Urothelium cell line (cell line): ENCODE measurements at regions not wholly inside any gene's neighbourhood (a gene's known extent, or its start where the extent isn't known, plus 50 kb on each side); places are given as distances from the start of the nearest gene placed in this dataset.

Experiments used
- DNase-seq: peaks from one replicate; pipeline ENCODE4 v3.0.0; 2011; ENCODE audit warnings: low spot score, mixed read lengths
- FAIRE-seq: peaks from 2 replicates; lab custom pipeline; 2011; peaks lifted over from hg19 to GRCh38; lab: Jason Lieb, UNC

- no peak for FAIRE-seq
- no peak for DNase-seq
Observed at GRCh38 chr1:59104191-59104760, 192.6 kb upstream of the FGGY start.

GRCh38 chr1:59105548-59106507 lies 191.1 kb upstream of the FGGY start:
- DNase-seq (no peak), FAIRE-seq (no peak)

- DNase-seq (no peak), FAIRE-seq (no peak)
Observed at GRCh38 chr1:59107516-59107915, 189.4 kb upstream of the FGGY start.

GRCh38 chr1:59107916-59108315 lies 189.0 kb upstream of the FGGY start:
- FAIRE-seq = no peak
- DNase-seq = no peak

GRCh38 chr1:59108481-59109317 lies 188.2 kb upstream of the FGGY start:
- no peak for FAIRE-seq

DNA sequence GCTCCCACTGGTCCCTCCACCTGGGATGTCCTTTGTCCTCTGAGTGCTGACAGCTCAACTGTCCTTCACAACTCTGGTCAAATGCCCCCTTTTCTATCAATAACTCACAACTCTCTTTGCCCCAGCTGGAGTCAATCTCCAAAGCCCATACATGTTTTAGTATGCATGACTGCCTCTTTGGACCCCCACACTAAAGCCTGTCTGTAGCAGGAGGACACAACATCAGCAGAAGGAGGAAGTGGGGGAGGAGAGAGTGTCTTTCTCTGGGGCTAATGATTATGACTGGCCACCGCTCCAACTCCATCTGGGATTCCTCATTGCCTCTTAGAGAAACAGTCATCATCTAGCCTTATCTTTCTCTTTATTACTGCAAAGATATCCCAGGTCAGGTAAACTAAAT lies 186.6 kb upstream of the FGGY start:
- FAIRE-seq = no peak
- no peak for DNase-seq

More at GRCh38 chr1:59108481-59109317, 188.2 kb upstream of the FGGY start:
- no peak for DNase-seq

- FAIRE-seq = no peak
- no peak for DNase-seq
Observed at GRCh38 chr1:59113876-59114457, 182.9 kb upstream of the FGGY start.

DNA sequence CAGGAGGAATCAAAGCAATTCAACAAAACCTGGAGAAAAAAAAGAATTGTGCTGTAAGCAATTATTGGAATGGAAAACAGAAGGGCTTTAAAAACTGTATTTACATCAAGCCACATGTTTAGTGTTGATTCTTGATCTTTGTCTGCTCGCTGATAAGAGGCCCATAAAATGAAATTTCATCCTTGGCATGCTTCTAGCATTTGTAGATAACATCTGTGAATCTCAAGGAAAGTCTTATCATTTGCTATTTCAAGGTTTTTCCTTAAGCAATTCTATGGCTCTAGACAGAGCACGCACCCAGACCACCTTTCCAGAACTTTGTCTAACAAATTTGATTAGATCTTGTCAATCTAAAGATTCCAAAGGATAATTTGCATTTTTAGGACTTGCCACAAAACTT lies 181.0 kb upstream of the FGGY start:
- FAIRE-seq = no peak

DNA sequence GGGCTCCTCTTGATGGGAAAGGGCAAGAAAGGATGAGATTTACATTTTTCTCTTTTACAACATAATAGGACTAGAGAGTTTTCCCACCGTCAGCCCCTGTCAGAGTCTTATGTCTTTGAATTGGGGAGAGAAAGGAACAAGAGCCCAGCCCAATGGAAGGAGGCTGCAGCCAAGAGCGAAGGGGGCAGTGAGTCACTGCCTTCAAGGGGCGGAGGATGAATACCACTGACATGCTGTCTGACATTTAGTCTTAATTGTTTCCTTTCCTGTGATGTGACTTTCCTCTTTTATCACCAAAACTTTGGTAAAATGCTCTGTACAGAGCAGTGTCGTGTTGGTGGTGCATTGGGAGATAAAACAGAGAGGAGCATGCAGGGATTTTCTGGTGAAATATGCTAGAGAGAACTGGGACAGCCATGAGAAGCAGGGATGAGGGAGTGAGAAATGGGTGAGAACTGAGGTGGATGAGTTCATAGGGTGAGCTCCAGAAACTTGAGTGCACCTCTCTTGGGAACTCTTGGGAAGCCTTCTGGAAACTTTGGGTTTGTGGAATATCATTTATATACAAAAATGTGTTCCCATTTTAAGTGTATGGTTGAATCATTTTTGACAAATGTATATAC lies 179.9 kb upstream of the FGGY start:
- peak; percentile 49 for DNase-seq
- FAIRE-seq = no peak

More for the DNA sequence above, 181.0 kb upstream of the FGGY start:
- DNase-seq = no peak

GRCh38 chr1:59122527-59122926 lies 174.4 kb upstream of the FGGY start:
- FAIRE-seq = no peak

GRCh38 chr1:59123081-59123681 lies 173.7 kb upstream of the FGGY start:
- FAIRE-seq (no peak), DNase-seq (no peak)

More at GRCh38 chr1:59122527-59122926, 174.4 kb upstream of the FGGY start:
- no peak for DNase-seq

- DNase-seq (no peak), FAIRE-seq (no peak)
Observed at GRCh38 chr1:59124166-59124565, 172.7 kb upstream of the FGGY start.

DNA sequence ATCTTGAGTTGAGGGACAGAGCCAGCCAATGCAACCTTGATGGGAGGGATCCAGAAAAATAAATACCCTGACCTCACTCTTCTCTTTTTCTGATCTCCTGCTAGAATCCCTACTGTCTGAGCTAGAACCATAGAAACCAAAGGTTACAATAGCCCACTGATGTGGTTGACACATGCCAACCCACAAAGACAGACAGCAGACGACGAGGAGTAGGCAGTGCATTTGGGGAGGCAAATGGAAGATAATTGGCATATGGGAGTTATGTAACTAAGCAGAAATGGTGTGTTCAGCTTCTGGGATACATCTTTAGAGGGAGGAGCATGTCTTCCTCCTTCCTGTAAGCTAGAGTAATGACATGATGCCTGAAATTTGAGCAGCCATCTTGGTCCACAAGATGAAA lies 171.7 kb upstream of the FGGY start:
- FAIRE-seq (no peak), DNase-seq (no peak)

DNA sequence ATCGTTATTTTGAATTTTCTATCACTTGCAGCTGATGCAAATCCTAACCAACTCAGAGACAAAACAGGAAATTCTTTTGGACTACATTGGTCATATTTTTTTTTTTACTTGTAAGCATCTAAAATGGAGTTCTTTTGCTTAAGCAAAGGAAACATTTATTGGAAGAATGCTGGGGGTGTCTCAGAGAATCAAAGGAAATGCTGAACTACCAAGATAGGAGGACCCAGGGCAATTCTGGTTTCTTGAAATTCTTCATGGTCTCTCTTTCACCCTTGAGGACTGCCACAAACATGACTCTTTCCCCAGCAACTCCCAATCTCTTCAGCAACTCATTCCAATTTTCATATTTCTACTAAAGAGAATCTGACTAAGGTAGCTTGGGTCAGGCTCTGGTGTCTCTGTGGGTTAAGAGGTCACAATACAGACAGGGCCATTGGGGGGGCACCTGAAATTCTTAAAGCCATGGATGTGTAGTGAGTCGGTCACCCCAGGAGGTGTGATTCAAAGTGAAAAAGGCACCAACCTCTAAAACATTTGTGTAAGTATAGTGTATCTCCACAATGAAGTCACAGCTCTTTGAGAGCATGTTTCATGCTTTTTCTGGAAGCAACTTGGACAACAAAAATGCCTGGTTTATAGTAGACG lies 171.1 kb upstream of the FGGY start:
- no peak for FAIRE-seq
- no peak for DNase-seq

- no peak for FAIRE-seq
Observed at GRCh38 chr1:59126366-59126765, 170.5 kb upstream of the FGGY start.

DNA sequence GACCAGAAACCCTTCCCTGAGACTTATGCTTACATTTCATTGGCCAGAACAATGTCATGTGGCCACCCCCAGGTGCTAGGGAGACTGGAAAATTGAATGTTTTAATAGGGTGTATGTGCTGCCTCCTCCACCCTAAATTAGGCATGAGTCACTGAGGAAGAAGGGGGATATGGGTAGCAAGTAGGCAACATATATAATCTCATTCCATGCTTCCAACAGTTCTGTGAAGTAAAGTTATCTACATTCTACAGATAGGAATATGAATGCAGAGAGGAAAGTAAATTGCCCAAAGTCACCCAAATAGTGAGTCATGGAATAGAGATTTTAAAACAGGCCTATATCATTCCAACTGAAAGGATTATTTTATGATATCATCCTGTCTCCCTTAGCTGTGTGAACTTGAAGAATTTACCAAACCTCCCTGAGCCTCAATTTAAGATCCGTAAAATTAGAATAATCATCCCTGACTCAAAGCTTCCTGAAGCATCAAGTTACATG lies 168.6 kb upstream of the FGGY start:
- FAIRE-seq = no peak
- no peak for DNase-seq

More at GRCh38 chr1:59126366-59126765, 170.5 kb upstream of the FGGY start:
- no peak for DNase-seq

- no peak for DNase-seq
- FAIRE-seq = peak; percentile 30
Observed at GRCh38 chr1:59128784-59129227, 168.1 kb upstream of the FGGY start.

GRCh38 chr1:59132295-59132694 lies 164.6 kb upstream of the FGGY start:
- FAIRE-seq = no peak

GRCh38 chr1:59133997-59134396 lies 162.9 kb upstream of the FGGY start:
- FAIRE-seq = no peak
- DNase-seq = no peak

More at GRCh38 chr1:59132295-59132694, 164.6 kb upstream of the FGGY start:
- DNase-seq = no peak
